IPS-15b (cell line): ENCODE measurements at regions not wholly inside any gene's neighbourhood (a gene's known extent, or its start where the extent isn't known, plus 50 kb on each side); places are given as distances from the start of the nearest gene placed in this dataset.

Experiments
- H3K27me3 ChIP-seq: one replicate; pipeline ENCODE4 v1.6.1; 2013; ENCODE audit warnings: low read length; ENCODE audit not compliant: control insufficient read depth, insufficient read depth
- H3K36me3 ChIP-seq: one replicate; pipeline ENCODE4 v1.6.1; 2013; ENCODE audit warnings: low read length; ENCODE audit not compliant: control insufficient read depth, insufficient read depth
- H3K4me1 ChIP-seq: one replicate; pipeline ENCODE4 v1.6.1; 2013; ENCODE audit warnings: mild to moderate bottlenecking, low read length; ENCODE audit not compliant: control insufficient read depth, insufficient read depth
- H3K4me3 ChIP-seq: one replicate; pipeline ENCODE4 v1.5.1; 2013; ENCODE audit warnings: low read depth, low read length
- H3K9ac ChIP-seq: one replicate; pipeline ENCODE4 v1.6.1; 2013; ENCODE audit warnings: low read depth, mild to moderate bottlenecking, low read length
- H3K9me3 ChIP-seq: one replicate; pipeline ENCODE4 v1.6.1; 2013; ENCODE audit warnings: mild to moderate bottlenecking, low read length; ENCODE audit not compliant: control insufficient read depth, insufficient read depth

GRCh38 chr10:57015595-57016318, 654.7 kb upstream of the ZWINT start:
- H3K9me3 ChIP-seq: no peaks in the 10 kb centered on the region

GRCh38 chr10:57015187-57015586, 654.1 kb upstream of the ZWINT start:
- no peaks in the 10 kb centered on the region for H3K9me3 ChIP-seq
- H3K9ac ChIP-seq: no peak overlapping the region
- H3K27me3 ChIP-seq: no peaks in the 10 kb centered on the region
- no peaks in the 10 kb centered on the region for H3K36me3 ChIP-seq
- H3K4me1 ChIP-seq: peaks cover 6% of the 10 kb centered on the region
- no peak overlapping the region for H3K4me3 ChIP-seq

More at GRCh38 chr10:57015595-57016318, 654.7 kb upstream of the ZWINT start:
- Histone ChIP-seq H3K27me3 (no peaks in the 10 kb centered on the region), H3K4me3 (no peak overlapping the region), H3K9ac (no peak overlapping the region), H3K4me1 (peaks cover 6% of the 10 kb centered on the region), H3K36me3 (no peaks in the 10 kb centered on the region)

GRCh38 chr10:57014758-57015157, 653.7 kb upstream of the ZWINT start:
- no peaks in the 10 kb centered on the region for H3K9me3 ChIP-seq
- H3K9ac ChIP-seq: no peak overlapping the region

GRCh38 chr10:57008189-57008588, 647.1 kb upstream of the ZWINT start:
- Histone ChIP-seq H3K9me3 (no peaks in the 10 kb centered on the region), H3K4me1 (no peaks in the 10 kb centered on the region), H3K4me3 (no peak overlapping the region), H3K27me3 (no peaks in the 10 kb centered on the region), H3K36me3 (no peaks in the 10 kb centered on the region), H3K9ac (no peak overlapping the region)

More at GRCh38 chr10:57014758-57015157, 653.7 kb upstream of the ZWINT start:
- Histone ChIP-seq H3K4me3 (no peak overlapping the region), H3K36me3 (no peaks in the 10 kb centered on the region), H3K4me1 (peaks cover 6% of the 10 kb centered on the region), H3K27me3 (no peaks in the 10 kb centered on the region)

GRCh38 chr10:56991591-56992069, 630.6 kb upstream of the ZWINT start:
- Histone ChIP-seq H3K27me3 (no peaks in the 10 kb centered on the region), H3K9me3 (no peaks in the 10 kb centered on the region), H3K4me3 (no peak overlapping the region), H3K4me1 (no peaks in the 10 kb centered on the region), H3K9ac (no peak overlapping the region), H3K36me3 (no peaks in the 10 kb centered on the region)

GRCh38 chr10:56975513-56975912, 614.5 kb upstream of the ZWINT start:
- Histone ChIP-seq H3K9ac (no peak overlapping the region), H3K4me3 (no peak overlapping the region), H3K27me3 (no peaks in the 10 kb centered on the region), H3K9me3 (no peaks in the 10 kb centered on the region), H3K36me3 (no peaks in the 10 kb centered on the region), H3K4me1 (no peaks in the 10 kb centered on the region)

- H3K9ac ChIP-seq: no peak overlapping the region
- no peaks in the 10 kb centered on the region for H3K9me3 ChIP-seq
- H3K4me1 ChIP-seq: no peaks in the 10 kb centered on the region
- no peaks in the 10 kb centered on the region for H3K36me3 ChIP-seq
- no peaks in the 10 kb centered on the region for H3K27me3 ChIP-seq
- no peak overlapping the region for H3K4me3 ChIP-seq
Observed at GRCh38 chr10:56973766-56974165, 612.7 kb upstream of the ZWINT start.

GRCh38 chr10:56943221-56943755, 582.2 kb upstream of the ZWINT start:
- Histone ChIP-seq H3K9ac (no peak overlapping the region), H3K9me3 (no peaks in the 10 kb centered on the region), H3K4me1 (no peaks in the 10 kb centered on the region), H3K36me3 (no peaks in the 10 kb centered on the region), H3K27me3 (no peaks in the 10 kb centered on the region), H3K4me3 (no peak overlapping the region)

- no peaks in the 10 kb centered on the region for H3K36me3 ChIP-seq
Observed at GRCh38 chr10:56934515-56934914, 573.5 kb upstream of the ZWINT start.

GRCh38 chr10:56928714-56929113, 567.7 kb upstream of the ZWINT start:
- H3K9ac ChIP-seq: no peak overlapping the region
- H3K27me3 ChIP-seq: no peaks in the 10 kb centered on the region
- H3K4me1 ChIP-seq: no peaks in the 10 kb centered on the region
- H3K36me3 ChIP-seq: no peaks in the 10 kb centered on the region
- H3K4me3 ChIP-seq: no peak overlapping the region
- no peaks in the 10 kb centered on the region for H3K9me3 ChIP-seq

More at GRCh38 chr10:56934515-56934914, 573.5 kb upstream of the ZWINT start:
- Histone ChIP-seq H3K9me3 (no peaks in the 10 kb centered on the region), H3K9ac (no peak overlapping the region), H3K27me3 (no peaks in the 10 kb centered on the region), H3K4me1 (no peaks in the 10 kb centered on the region), H3K4me3 (no peak overlapping the region)

- Histone ChIP-seq H3K9ac (no peak overlapping the region), H3K9me3 (no peaks in the 10 kb centered on the region), H3K36me3 (no peaks in the 10 kb centered on the region), H3K4me3 (no peak overlapping the region), H3K27me3 (no peaks in the 10 kb centered on the region), H3K4me1 (no peaks in the 10 kb centered on the region)
Observed at GRCh38 chr10:56927701-56928100, 566.6 kb upstream of the ZWINT start.

GRCh38 chr10:56920601-56921261, 559.7 kb upstream of the ZWINT start:
- H3K36me3 ChIP-seq: no peaks in the 10 kb centered on the region
- no peaks in the 10 kb centered on the region for H3K27me3 ChIP-seq
- H3K4me3 ChIP-seq: no peak overlapping the region
- no peak overlapping the region for H3K9ac ChIP-seq
- no peaks in the 10 kb centered on the region for H3K9me3 ChIP-seq
- no peaks in the 10 kb centered on the region for H3K4me1 ChIP-seq
